CD4-positive, alpha-beta T cell (primary cell): ENCODE measurements at regions not wholly inside any gene's neighbourhood (a gene's known extent, or its start where the extent isn't known, plus 50 kb on each side); places are given as distances from the start of the nearest gene placed in this dataset.

Experiments used
- ATAC-seq: fragments of 200-7000 bp; cut with Tn5 transposase; one replicate; pipeline ENCODE4 v1.10.0; 2022; ENCODE audit warnings: mild to moderate bottlenecking; ENCODE audit not compliant: poor library complexity
- CTCF ChIA-PET: fragments of 350-600 bp; sonication (Branson Sonifier 250); formaldehyde crosslinking; loops from one replicate; lab custom pipeline; 2021; ENCODE audit warnings: antibody characterized with exemption, inconsistent platforms; lab: Charles Lee
- POLR2A ChIA-PET: fragments of 350-600 bp; sonication (Branson Sonifier 250); formaldehyde crosslinking; loops from one replicate; lab custom pipeline; 2021; ENCODE audit warnings: antibody characterized with exemption, inconsistent platforms; lab: Charles Lee
- DNase-seq, 14 experiments: peaks; one replicate each; pipeline ENCODE4 v3.0.0-alpha.2; 2013 to 2020; ENCODE audit warnings: mixed read lengths in 2 of 14
- H3K27ac ChIP-seq, 2 donors: one replicate each; pipeline versions ENCODE4 v1.5.1 to v1.7.0; 2013; ENCODE audit warnings: low read length in 2 of 2, low read depth in 1 of 2, mild to moderate bottlenecking in 1 of 2
- H3K27me3 ChIP-seq, 2 experiments: 1 replicate in 1 of 2; 2 replicates in 1 of 2; pipeline versions ENCODE4 v1.6.1 to v1.7.0; 2013; ENCODE audit warnings: low read length in 2 of 2, control low read depth in 1 of 2, mild to moderate bottlenecking in 1 of 2, moderate library complexity in 1 of 2; ENCODE audit not compliant: insufficient read depth in 2 of 2, control insufficient read depth in 1 of 2
- H3K36me3 ChIP-seq: one replicate; pipeline ENCODE4 v1.6.1; 2013; ENCODE audit warnings: low read length, control low read depth; ENCODE audit not compliant: insufficient read depth
- H3K4me1 ChIP-seq: one replicate; pipeline ENCODE4 v1.6.1; 2013; ENCODE audit warnings: low read length, control low read depth; ENCODE audit not compliant: insufficient read depth
- H3K4me3 ChIP-seq: one replicate; pipeline ENCODE4 v1.5.1; 2013; ENCODE audit warnings: mild to moderate bottlenecking, low read length, moderate library complexity
- H3K9me3 ChIP-seq, 2 experiments: 1 replicate in 1 of 2; 2 replicates in 1 of 2; pipeline versions ENCODE4 v1.6.1 to v1.7.0; 2013; ENCODE audit warnings: low read length in 2 of 2, mild to moderate bottlenecking in 2 of 2, control low read depth in 1 of 2, moderate library complexity in 1 of 2; ENCODE audit not compliant: control insufficient read depth in 1 of 2, insufficient read depth in 1 of 2
- H3K27ac Mint-ChIP-seq: one replicate; pipeline ENCODE4 v1.8.0; 2020; ENCODE audit warnings: mixed read lengths
- H3K27me3 Mint-ChIP-seq: one replicate; pipeline ENCODE4 v1.8.0; 2021; ENCODE audit warnings: mixed read lengths
- H3K36me3 Mint-ChIP-seq: one replicate; pipeline ENCODE4 v1.8.0; 2021; ENCODE audit warnings: low read depth, mixed read lengths
- H3K4me1 Mint-ChIP-seq: one replicate; pipeline ENCODE4 v1.8.0; 2021; ENCODE audit warnings: low read depth, mixed read lengths
- H3K4me3 Mint-ChIP-seq: one replicate; pipeline ENCODE4 v1.8.0; 2020; ENCODE audit warnings: mild to moderate bottlenecking, mixed read lengths
- H3K9me3 Mint-ChIP-seq: one replicate; pipeline ENCODE4 v1.8.0; 2020; ENCODE audit warnings: mixed read lengths
- intact Hi-C, 2 experiments: fragments of 100-400 bp; cut with DNase I in 1 of 2; cut with micrococcal nuclease in 1 of 2; formaldehyde crosslinking; loops; one replicate each; pipeline versions ENCODE4 v1.15.1 to v1.9.0; 2023 to 2025; cut with DNase I, micrococcal nuclease
- TF ChIP-seq, protein P1 (sequence below): fragments of 200-600 bp; IDR thresholded peaks from one replicate; pipeline ENCODE4 v1.8.0; 2022; ENCODE audit warnings: antibody characterized with exemption, mild to moderate bottlenecking

DNA sequence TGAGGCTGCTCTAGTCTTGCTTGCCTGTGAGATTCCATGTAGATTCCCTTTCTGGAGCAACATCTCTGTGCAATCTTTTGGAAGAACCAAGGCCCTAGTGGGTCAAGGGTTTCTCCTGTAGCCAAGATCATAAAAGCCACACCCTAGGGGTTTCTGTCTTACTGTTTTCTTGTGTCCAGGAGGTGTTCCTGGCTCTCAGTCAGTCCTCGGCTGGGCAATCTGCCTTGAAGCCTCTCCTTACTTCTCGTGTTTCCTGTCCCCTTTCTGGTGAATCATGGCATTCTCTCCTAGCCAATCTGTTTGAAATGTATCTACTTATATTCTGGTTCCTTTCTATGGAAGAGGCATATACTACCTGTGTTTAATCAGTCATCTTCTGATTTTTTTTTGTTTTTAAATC is 484.8 kb upstream of the UBE2E3 start:
- TF ChIP-seq, protein P1, sequence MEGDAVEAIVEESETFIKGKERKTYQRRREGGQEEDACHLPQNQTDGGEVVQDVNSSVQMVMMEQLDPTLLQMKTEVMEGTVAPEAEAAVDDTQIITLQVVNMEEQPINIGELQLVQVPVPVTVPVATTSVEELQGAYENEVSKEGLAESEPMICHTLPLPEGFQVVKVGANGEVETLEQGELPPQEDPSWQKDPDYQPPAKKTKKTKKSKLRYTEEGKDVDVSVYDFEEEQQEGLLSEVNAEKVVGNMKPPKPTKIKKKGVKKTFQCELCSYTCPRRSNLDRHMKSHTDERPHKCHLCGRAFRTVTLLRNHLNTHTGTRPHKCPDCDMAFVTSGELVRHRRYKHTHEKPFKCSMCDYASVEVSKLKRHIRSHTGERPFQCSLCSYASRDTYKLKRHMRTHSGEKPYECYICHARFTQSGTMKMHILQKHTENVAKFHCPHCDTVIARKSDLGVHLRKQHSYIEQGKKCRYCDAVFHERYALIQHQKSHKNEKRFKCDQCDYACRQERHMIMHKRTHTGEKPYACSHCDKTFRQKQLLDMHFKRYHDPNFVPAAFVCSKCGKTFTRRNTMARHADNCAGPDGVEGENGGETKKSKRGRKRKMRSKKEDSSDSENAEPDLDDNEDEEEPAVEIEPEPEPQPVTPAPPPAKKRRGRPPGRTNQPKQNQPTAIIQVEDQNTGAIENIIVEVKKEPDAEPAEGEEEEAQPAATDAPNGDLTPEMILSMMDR, result no peak
- H3K9me3 ChIP-seq, result peaks cover 0 to 16% of the 10 kb centered on the region in 2 experiments
- intact Hi-C loops, result no loop called here
- Mint-ChIP-seq H3K4me3 (no peak overlapping the region), H3K4me1 (no peaks in the 10 kb centered on the region), H3K27me3 (no peaks in the 10 kb centered on the region), H3K27ac (no peak overlapping the region), H3K9me3 (peaks cover 10% of the 10 kb centered on the region), H3K36me3 (no peaks in the 10 kb centered on the region)
- ATAC-seq (no peak), DNase-seq (no peak)
- H3K27me3 ChIP-seq, result no peaks in the 10 kb centered on the region
- POLR2A ChIA-PET, result no interaction called here
- H3K4me3 ChIP-seq, result no peak overlapping the region
- no peaks in the 10 kb centered on the region for H3K36me3 ChIP-seq
- CTCF ChIA-PET, result no interaction called here
- no peaks in the 10 kb centered on the region for H3K4me1 ChIP-seq
- H3K27ac ChIP-seq, result no peak overlapping the region

DNA sequence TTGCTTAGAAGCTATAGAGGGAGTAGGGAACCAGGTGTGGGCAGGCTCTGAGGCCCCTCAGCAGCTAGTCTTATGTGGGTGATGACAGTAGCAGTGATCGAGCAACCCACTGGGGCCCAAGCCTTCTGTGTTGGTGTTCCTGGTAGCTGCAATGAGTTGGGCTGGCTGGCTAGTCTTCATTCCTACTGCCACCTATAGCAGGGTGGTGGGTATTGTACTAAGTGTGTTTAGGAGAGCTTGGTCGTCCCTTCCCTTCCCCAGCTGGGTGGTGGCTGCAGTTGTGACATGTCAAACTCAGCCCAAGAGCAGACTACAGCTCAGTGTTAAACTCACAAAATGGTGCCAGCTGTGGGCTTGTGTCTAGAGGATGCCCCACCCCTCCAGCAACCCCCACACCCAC is 486.1 kb upstream of the UBE2E3 start:
- H3K27ac Mint-ChIP-seq, result no peak overlapping the region
- no peaks in the 10 kb centered on the region for H3K36me3 ChIP-seq
- CTCF ChIA-PET, result no interaction called here
- ATAC-seq (no peak), DNase-seq (peak in 1 of 14 experiments; percentile 2)
- no peaks in the 10 kb centered on the region for H3K4me1 Mint-ChIP-seq
- POLR2A ChIA-PET, result no interaction called here
- H3K27ac ChIP-seq, result no peak overlapping the region
- no peak overlapping the region for H3K4me3 ChIP-seq
- no peaks in the 10 kb centered on the region for H3K36me3 Mint-ChIP-seq
- peaks cover 9% of the 10 kb centered on the region for H3K9me3 Mint-ChIP-seq
- peaks cover 0 to 16% of the 10 kb centered on the region in 2 experiments for H3K9me3 ChIP-seq
- H3K27me3 ChIP-seq, result no peaks in the 10 kb centered on the region
- H3K4me1 ChIP-seq, result no peaks in the 10 kb centered on the region
- H3K4me3 Mint-ChIP-seq, result no peak overlapping the region
- TF ChIP-seq, protein P1, result no peak
- intact Hi-C loops, result no loop called here
- no peaks in the 10 kb centered on the region for H3K27me3 Mint-ChIP-seq

DNA sequence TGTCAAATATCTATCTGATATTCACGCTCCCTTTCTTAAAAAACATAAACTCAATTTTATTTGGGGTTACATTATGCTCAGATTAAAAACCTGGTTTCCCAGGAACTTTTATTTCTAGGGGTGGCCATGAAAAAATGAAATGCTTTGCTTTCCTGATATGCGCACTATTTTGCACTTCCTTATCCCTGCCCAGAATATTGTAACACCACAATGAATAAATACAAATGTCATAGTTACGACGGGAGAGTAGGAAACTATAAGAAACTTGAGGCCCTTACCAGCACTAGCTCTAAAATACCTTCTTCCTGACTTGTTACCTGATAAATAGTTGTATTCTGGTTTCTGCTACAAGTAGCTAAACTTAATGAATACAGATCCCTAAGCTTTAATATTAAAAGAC is 475.6 kb upstream of the CWC22 start:
- ATAC-seq (no peak), DNase-seq (no peak)
- H3K27ac ChIP-seq, result no peak overlapping the region
- H3K27ac Mint-ChIP-seq, result no peak overlapping the region
- H3K4me3 Mint-ChIP-seq, result no peak overlapping the region
- no peaks in the 10 kb centered on the region for H3K9me3 ChIP-seq
- no peaks in the 10 kb centered on the region for H3K36me3 Mint-ChIP-seq
- H3K4me1 ChIP-seq, result no peaks in the 10 kb centered on the region
- H3K27me3 ChIP-seq, result no peaks in the 10 kb centered on the region
- POLR2A ChIA-PET, result no interaction called here
- no peaks in the 10 kb centered on the region for H3K9me3 Mint-ChIP-seq
- no peaks in the 10 kb centered on the region for H3K27me3 Mint-ChIP-seq
- CTCF ChIA-PET, result no interaction called here
- intact Hi-C loops, result no loop called here
- H3K4me1 Mint-ChIP-seq, result no peaks in the 10 kb centered on the region
- TF ChIP-seq, protein P1, result no peak
- H3K4me3 ChIP-seq, result no peak overlapping the region
- H3K36me3 ChIP-seq, result no peaks in the 10 kb centered on the region
